HG03097 (cell line): ENCODE measurements at regions not wholly inside any gene's neighbourhood (a gene's known extent, or its start where the extent isn't known, plus 50 kb on each side); places are given as distances from the start of the nearest gene placed in this dataset.

Experiments used
- ATAC-seq: cut with Tn5 transposase; IDR thresholded peaks from one replicate; pipeline ENCODE4 v1.9.1; 2021; ENCODE audit not compliant: unreplicated experiment, low FRiP score

DNA sequence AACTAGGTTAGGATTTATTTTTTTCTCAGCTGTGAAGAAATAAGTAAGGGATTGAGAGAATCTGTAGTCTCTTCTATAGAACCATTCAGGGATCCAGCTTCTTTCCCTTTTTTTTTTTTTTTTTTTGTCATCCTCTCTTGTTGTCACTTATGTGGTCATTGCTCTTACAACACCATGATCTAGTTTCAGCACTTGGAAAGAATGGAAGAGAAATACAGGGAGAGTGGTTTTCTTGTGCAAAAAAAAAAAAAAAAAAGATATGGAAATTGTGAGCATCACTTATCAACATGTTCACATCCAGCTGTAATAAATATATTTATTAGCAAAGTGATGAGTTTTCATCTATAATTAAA lies 599.3 kb downstream of the SLC6A15 start:
- ATAC-seq = no peak

DNA sequence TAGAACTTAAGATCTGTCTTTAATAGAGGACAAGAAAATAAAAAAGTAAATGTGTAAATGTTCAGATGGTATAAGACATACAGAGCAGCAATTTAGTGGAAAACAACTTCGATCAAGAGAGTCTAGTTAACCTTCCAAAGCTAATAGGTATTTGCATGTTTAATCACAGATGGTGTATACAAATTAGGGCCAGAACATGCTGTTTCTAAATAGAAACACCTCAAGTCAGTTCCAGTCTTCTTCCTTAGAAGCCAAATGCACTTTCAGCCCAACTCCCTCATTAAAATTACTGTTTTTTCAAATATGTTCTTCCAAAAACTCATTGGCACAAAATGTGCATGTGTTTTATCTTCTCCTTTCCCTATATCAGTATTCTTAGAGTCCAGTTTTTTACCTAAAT lies 604.4 kb downstream of the SLC6A15 start:
- no peak for ATAC-seq

DNA sequence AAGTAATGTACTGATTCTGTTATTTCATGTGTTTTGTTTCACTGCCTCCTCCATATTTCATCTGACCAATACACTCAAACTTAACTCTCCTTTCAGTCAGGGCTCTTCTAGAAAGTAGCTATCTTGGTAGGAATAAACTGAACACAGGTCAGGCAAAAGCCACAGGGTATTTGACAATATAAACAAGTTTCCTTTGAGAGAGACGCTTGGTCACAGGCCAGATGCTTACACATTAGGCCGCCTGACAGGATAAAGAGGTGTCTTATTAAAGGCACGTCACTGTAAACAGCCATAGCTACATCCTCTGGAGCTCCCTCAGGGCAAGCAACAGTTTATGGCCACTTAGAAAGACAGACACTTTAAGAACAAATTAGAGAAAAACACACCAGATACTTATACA lies 607.5 kb downstream of the SLC6A15 start:
- ATAC-seq = no peak

DNA sequence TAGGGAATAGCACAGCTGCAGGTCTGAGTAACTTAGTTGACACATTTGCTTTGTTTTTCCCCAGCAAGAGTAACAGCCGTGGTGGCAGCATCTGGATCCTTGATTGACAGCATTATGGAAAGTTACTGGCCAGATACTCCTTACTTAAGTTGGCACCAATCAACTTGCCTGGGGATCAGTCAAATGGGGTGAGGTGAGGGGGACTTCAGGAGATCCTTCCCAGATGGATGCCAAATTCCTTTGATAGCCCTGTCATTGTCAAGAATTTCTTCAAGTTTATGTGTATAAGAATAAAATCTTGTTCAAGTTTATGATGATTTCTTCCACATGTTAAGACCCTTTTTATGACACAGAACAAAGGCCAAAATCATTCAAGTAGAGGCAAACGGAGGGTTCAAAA lies 618.4 kb downstream of the SLC6A15 start:
- ATAC-seq = no peak

DNA sequence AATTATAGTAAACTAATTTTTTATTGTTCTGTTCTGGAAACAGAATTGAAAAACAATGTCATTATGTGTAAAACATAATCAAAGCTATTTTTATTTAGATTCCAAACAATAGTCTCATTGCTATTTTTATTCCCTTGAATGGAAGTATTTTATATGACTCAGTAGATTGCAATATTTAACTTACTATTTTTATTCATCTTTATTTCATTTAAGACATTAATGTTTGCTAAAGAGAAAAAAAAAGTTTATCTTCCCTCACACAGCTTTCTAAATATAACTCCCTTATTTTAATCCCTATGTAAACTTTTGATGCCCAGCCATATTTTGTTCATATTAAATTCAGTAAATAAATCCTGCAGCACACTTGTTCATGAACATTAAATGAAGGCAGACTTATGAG lies 622.4 kb downstream of the SLC6A15 start:
- ATAC-seq = no peak

DNA sequence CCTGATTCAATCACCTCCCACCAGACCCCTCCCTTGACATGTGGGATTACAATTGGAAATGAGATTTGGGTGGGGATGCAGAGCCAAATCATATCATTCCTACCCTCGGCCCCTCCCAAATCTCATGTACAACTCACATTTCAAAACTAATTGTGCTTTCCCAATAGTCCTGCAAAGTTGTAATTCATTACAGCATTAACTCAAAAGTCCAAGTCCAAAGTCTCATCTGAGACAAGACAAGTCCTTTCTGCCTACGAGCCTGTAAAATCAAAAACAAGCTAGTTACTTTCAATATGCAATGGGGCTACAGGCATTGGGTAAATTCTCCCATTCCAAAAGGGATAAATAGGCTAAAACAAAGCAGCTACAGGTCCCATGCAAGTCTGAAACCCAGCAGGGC lies 634.6 kb downstream of the SLC6A15 start:
- no peak for ATAC-seq

DNA sequence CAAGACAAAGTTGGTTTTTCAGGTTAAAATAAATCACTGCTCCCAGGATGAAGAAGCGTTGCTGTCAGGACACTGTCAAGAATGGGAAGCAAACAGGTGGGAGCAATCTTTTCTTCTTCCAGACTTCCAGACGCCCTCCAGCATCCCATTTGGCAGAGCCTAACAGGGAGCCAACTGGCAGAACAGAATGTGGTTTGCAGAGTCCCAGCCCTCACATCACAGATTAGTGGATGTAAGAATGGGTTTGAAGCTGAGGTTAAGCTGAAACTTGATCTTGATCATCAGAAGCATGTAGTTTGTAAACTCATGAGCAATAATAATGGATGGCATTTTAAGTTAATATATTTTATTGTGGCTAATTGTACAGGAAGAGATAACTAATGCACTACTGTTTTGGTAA lies 636.4 kb downstream of the SLC6A15 start:
- ATAC-seq = no peak

DNA sequence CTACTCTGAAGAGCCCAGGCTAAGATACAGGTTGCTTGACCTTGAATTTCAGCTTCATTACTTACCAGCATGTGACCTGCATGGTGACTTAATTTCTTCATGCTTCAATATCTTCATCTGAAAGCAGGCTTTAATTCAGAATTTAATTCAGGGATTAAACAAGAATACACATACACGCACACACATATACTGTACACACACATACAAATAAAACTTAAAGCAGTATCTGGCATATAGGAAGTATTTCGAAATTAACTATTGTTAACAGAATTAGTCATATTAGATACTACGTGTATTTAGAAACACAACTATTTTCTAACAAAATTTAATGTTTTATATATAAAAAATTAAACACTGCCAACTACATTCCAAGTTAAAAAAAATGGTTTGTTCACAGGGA lies 640.3 kb downstream of the SLC6A15 start:
- no peak for ATAC-seq

DNA sequence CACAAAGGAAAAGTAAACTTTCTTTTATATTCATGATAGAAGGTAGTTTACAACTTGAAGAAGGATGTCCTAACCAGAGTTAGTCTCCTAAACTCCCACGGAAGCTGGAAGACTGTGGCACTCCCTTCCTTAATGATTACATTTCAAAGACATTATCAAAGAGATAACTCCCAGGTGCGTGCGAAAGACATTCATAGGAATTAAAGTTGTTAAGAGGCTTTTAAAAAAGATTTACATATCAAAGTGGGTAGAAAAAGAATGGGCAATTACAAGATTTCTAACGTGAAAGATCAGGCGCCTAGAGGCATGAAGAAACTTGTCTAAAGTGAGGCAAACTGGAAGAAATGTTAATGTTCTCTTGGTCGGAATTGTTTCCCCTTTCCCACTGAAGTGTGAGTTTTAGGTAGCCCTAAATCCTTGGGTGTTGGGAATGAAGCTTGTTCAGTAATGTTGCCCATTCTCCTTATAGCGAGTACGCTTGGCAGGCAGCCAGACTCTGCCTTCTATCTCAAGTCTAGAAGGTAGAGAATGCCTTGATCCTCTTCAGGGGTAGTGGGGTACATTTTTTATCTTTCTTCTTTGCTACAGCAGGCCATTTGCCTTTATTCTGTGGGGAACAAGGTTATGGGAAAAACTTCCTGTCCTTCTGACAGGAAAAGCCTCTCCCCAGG lies 642.0 kb downstream of the SLC6A15 start:
- no peak for ATAC-seq

DNA sequence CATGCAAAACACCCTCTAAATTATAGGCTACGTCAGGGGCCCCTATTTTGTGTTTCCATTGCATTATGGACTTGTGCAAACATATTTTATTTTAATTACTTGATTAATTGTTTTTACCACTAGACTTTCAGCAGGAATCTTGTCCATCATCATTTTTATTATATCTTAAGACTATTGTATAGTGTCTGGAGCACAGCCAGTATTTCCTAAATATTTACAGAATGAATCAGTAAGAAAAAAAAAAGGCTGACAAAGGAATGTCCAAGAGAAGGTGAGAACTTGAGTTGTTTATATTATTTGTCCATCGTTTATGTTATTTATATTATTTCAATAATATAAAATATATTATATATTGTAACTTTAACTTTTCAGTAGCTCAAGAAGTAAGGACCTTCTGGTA lies 664.7 kb downstream of the SLC6A15 start:
- no peak for ATAC-seq

DNA sequence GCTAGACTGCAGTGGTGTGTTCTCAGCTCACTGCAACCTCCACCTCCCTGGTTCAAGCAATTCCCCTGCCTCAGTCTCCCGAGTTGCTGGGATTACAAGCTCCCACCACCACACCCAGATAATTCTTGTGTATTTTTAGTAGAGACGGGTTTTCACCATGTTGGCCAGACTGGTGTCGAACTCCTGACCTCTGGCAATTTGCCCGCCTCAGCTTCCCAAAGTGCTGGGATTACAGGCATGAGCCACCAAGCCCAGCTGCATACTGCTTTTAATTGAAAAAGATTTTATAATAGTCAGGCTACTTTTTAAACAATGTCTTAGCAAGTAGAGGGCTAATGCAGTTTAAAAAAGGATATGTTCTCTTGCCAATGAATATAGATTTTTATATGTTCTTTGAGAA lies 668.9 kb downstream of the SLC6A15 start:
- no peak for ATAC-seq

DNA sequence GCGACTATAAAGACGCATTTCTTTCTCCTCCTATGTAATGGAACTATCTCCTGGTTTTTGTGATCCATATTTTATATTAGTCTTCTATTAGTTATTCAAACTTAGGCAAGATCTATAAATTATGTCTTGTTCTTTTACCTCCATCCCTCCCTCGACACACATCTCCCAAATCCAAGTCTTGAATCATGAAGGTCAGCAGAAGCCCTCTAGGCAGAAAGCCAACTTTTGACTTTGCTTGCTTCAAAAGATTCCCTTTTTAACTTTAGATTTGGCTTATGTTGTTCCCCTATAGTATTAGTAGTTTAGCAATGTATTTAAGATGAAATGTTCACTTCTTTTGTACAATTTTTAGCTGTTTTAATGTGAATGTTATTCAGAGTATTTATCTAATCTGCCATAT lies 689.8 kb downstream of the SLC6A15 start:
- ATAC-seq = no peak

DNA sequence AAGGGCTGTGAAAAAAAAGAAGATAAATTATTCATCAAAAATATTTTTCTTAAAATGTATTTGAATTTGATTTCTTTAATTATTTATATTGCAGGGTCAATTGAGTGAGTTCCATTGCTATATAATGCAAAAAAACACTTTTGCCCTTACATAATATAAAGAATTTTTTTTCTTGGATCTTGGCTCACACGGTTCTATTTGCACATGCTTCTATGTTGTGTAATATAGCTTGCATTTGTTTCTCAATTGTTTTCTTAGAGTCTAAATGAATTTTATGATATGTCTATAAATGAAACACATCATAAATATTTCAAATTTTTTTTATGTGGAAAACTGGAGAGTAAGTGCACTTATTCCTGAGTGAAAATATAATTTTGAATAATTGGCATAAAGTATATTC lies 694.2 kb downstream of the SLC6A15 start:
- no peak for ATAC-seq

DNA sequence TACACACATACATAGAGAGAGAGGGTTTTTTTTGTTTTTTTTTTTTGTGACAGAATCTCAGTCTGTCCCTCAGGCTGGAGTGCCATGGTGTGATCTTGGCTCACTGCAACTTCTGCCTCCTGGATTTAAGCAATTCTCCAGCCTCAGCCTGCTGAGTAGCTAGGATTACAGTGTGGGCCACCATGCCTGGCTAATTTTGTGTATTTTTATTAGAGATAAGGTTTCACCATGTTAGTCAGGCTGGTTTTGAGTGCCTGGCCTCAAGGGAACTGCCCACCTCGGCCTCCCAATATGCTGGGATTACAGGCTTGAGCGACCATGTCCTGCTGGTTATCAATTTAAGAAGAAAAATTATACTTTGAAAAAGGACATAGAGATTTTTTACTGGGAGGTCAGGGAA lies 710.6 kb downstream of the SLC6A15 start:
- ATAC-seq = no peak

DNA sequence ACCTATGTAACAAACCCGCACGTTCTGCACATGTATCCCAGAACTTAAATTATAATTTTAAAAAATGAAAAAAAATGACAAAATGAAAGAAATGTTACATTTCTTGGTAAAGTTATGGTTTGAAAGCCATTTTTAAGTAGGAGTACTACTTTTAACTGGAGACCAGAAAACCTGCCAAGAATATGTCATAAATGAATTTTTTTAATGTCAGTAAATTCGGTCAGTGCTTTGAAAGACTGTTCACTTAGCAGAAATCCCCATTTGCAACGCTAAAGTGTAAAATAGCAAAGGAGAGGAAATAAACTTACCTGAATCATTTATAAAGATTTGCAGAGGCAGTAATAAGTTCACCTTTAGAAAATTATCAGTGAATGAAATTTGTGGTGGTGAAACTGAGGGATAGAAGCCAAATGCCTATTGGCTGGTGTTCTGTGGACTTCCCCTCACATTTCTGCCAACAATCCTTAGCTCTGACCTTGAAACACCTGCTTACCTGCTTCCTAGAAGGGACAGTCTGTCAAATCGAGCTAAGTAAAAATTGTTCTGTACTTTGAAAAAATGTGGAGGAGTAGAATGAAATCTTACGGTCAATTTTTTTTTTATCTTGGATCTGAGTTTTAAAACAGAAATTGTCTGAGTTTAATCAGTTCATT lies 714.2 kb downstream of the SLC6A15 start:
- ATAC-seq = no peak

DNA sequence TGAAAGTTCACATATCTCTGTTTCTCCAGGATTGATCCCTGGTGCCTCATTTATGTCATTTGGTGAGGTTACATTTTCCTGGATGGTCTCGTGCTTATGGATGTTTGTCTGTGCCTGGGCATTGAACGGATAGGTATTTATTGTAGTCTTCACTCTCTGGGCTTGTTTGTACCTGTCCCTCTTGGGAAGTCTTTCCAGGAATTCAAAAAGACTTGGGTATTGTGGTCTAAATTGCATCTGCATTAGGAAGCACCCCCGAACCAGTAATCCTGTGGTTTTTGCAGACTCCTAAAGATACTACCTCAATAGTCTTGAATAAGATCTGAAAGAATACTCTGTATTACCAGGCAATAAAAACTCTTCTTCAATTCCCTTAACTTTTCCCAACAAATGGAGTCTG lies 720.8 kb downstream of the SLC6A15 start:
- no peak for ATAC-seq

DNA sequence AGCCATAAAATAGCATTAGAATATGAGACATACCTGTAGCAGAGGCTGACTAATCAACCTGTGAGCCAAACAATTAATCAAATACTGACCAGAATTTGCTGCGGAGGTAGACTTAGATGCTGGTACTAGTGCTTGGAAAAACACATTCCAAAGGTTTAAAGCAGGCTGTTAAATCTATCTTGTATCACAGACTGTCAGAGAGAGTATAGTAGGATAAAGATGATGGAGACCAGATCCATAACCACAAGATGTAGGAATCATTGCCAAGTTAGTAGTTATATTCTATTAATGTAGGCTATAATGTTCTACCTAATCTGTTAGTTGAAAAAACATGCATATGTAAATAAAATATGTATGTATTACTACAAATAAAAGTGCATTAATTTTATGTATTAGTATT lies 726.2 kb downstream of the SLC6A15 start:
- no peak for ATAC-seq

DNA sequence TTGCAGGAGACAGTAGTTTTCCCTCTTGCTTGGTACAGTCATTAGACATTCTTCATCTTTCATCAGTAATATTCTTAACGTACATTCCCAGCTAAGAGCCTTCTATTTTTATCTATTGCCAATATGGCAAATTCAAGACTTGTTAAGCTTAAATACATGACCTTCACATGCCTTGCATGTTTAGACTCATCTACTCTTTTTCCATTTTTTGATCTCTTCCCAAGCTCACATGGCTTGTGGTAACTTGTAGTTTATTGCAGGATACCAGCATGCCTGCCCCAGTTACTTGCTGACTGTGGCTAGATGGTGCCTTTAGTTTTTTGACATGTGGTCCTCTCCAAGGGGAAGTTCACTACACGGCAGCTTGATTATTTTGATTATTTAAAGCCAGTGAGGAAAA lies 729.0 kb downstream of the SLC6A15 start:
- ATAC-seq = no peak

DNA sequence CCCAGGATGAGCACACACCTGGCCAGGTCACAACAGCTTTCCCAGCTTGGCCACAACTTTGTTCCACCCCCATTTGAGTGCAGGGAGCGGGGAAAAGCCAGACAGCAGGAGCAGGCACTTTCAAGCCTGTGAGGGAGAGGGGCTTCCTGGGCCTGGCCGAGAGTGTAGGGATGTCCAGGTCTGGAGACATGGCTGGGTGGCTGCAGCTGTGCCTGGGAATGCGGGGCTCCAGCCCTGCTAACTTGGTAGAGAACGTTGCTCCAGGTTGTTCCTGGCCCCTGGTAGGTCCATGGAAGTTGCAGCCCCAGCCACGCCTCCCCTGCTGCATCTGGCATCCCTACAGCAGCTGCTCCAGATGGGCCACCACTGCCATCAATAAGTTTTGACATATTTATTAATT lies 738.5 kb downstream of the SLC6A15 start:
- no peak for ATAC-seq

DNA sequence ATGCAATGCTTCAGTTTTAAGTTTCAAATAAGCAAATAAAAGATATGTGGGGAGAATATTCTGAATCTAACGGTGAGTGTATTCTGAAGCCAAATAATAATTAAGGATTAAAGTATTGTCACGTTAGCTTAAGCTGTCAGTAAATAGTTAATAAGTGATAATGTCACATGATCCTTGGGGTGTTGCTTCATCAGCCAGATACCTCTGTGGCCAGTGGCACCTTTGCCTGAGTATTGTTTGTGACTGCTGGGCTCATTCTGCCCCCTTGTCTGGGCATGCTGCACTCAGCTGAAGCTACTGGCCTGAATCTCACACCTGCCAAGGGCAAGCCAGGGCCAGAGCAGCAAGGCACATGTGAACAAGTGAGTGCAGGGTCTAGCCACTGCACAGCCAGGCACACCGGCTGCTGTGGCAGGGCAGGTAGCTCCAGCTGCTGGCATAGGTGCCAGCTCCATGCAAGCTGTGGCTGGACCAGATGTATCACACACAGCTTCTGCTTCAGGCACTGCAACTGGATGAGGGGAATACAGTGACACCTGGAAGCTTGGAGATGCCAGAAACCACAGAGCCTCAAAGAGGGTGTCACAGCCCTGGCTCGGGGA lies 739.7 kb downstream of the SLC6A15 start:
- no peak for ATAC-seq

DNA sequence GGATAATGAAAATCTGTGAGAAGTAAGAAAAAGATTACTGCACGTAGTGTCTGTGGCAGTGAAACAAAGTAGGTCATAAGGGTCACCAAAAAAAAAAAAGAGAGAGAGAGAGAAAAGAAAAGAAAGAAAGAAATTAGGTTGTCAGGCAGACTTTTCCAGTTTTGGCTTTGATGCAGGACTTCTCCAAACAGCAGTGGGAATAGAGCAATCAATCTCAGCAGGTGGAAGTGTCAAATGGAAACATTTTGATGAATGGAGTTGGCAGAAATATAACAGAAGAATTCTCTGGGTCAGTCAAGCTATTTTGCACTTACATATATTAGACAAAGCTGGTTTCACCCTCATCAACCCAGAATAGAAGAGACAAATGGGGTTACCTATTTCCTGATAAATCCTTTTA lies 745.8 kb downstream of the SLC6A15 start:
- ATAC-seq = no peak

DNA sequence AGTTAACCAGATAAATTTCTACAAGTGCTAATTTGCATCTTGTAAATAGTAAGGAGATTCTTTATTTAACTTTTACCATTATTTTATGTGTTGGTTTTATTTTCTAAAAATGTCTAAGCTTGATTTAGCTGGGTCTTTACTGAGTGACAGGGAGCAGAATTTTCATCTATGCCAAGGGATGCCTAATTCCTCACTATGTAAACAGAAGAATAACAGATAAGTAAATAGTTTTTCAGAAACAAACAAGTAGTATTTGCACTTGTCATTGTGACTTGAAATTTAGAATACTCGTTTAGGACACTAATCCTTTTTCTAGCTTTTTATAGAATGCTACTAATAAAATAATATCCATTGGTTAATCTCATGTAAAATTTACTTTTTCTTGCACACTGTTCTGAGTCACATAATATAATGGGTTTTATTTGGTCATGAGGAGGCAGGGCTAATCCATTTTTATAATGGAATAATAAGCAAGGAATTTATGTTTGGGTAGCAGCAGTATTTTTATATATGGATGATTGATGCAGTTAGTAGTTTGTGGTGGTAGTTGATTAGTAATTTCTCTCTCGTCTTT lies 746.5 kb downstream of the SLC6A15 start:
- ATAC-seq = no peak
